NB4 (cell line): ENCODE measurements at regions not wholly inside any gene's neighbourhood (a gene's known extent, or its start where the extent isn't known, plus 50 kb on each side); places are given as distances from the start of the nearest gene placed in this dataset.

ENCODE experiments used
- DNase-seq: peaks from one replicate; pipeline ENCODE4 v3.0.0; 2010; ENCODE audit warnings: low read depth
- H3K4me3 ChIP-seq: one replicate; pipeline ENCODE4 v1.5.1; 2011; ENCODE audit warnings: mild to moderate bottlenecking, low read depth, low read length, moderate library complexity
- CTCF ChIP-seq: IDR thresholded peaks from one replicate; pipeline ENCODE4 v1.5.1; 2012; ENCODE audit warnings: low read depth, low read length
- MAX ChIP-seq: IDR thresholded peaks from 2 replicates; pipeline ENCODE4 v1.6.1; 2011; ENCODE audit warnings: low read depth, low read length
- MYC ChIP-seq: IDR thresholded peaks from 2 replicates; pipeline ENCODE4 v1.6.1; 2011; ENCODE audit warnings: low read depth, low read length
- POLR2A ChIP-seq: IDR thresholded peaks from 2 replicates; pipeline ENCODE4 v1.6.1; 2011; ENCODE audit warnings: mild to moderate bottlenecking; ENCODE audit not compliant: insufficient read length; ENCODE audit errors: extremely low read depth

- TF ChIP-seq MYC (peak; percentile 19; the same call in 1 of the 2 replicates), POLR2A (no peak)
- peak; percentile 88 for DNase-seq
Observed at GRCh38 chr6:87907521-87907920, 140.1 kb upstream of the SPACA1 start.

GRCh38 chr6:87905101-87905641 lies 142.5 kb upstream of the SPACA1 start:
- no peak overlapping the region for H3K4me3 ChIP-seq
- TF ChIP-seq CTCF (no peak), POLR2A (no peak), MAX (no peak), MYC (no peak)
- DNase-seq: no peak

More at GRCh38 chr6:87907521-87907920, 140.1 kb upstream of the SPACA1 start:
- no peak overlapping the region for H3K4me3 ChIP-seq

- TF ChIP-seq MYC (no peak), MAX (no peak), POLR2A (no peak), CTCF (no peak)
- DNase-seq: peak; percentile 28
- no peak overlapping the region for H3K4me3 ChIP-seq
Observed at GRCh38 chr6:87904011-87904410, 143.6 kb upstream of the SPACA1 start.

GRCh38 chr6:87903323-87903722 lies 144.3 kb upstream of the SPACA1 start:
- H3K4me3 ChIP-seq: no peak overlapping the region
- no peak for DNase-seq
- no peak for TF ChIP-seq MYC
- TF ChIP-seq MAX: no peak
- no peak for TF ChIP-seq POLR2A
- no peak for TF ChIP-seq CTCF

- DNase-seq: peak; percentile 28
- H3K4me3 ChIP-seq: no peak overlapping the region
- TF ChIP-seq MYC: no peak
- TF ChIP-seq POLR2A: no peak
- TF ChIP-seq CTCF: no peak
- no peak for TF ChIP-seq MAX
Observed at GRCh38 chr6:87902383-87902782, 145.3 kb upstream of the SPACA1 start.

GRCh38 chr6:87901613-87902012 lies 146.0 kb upstream of the SPACA1 start:
- no peak for DNase-seq
- no peak overlapping the region for H3K4me3 ChIP-seq
- TF ChIP-seq CTCF (no peak), MAX (no peak), POLR2A (no peak), MYC (no peak)
